GM21381 (cell line): ENCODE measurements at regions not wholly inside any gene's neighbourhood (a gene's known extent, or its start where the extent isn't known, plus 50 kb on each side); places are given as distances from the start of the nearest gene placed in this dataset.
"Not testable (repeated sequence)": the region's sequence is repeated elsewhere in the genome, so short reads cannot be mapped to it uniquely, and the experiment has no call there.

Source experiments
- ATAC-seq: cut with Tn5 transposase; IDR thresholded peaks from one replicate; pipeline ENCODE4 v1.9.1; 2021; ENCODE audit warnings: mild to moderate bottlenecking, moderate library complexity; ENCODE audit not compliant: unreplicated experiment

DNA sequence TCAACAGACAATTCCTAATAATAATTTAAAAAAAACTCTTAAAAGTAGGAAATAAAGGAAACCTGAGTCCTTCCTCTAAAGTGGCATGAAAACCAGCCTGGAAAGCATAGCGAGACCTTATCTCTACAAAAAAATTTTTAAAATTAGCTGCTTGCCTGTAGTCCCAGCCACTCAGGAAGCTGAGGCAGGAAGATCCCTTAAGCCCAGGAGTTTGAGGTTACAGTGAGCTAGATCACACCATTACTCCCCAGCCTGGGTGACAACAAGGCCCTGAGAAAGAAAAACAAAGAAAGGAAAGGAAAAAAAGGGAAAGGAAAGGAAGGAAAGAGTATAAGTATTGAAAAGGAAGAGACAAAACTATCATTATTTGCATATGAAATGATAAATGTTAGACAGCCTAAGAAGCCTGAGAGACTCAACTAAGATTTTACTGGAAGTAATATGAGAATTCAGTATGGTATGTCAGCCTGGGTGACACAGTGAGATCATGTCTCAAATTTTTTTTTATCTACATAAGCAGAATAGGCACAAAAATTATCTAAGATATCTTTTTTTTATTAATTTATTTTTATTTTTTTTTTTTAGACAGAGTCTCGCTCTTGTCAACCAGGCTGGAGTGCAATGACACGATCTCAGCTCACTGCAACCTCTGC is 113.0 kb downstream of the GOSR1 start:
- ATAC-seq = no peak

DNA sequence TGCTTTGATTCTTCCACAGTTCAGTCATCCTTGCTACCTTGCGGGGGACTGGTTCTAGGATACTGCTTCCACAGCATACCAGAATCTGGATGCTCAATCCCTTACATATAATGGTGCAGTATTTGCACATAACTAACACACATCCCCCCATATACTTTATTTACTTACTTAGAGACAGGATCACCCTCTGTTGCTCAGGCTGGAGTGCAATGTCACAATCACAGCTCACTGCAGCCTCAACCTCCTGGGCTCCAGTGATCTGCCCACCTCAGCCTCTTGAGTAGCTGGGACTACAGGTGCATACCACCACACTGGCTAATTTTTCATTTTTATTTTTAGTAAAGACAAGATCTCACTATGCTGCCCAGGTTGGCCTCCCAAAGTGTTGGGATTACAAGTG is 112.2 kb downstream of the GOSR1 start:
- no peak for ATAC-seq

GRCh38 chr17:30588798-30589247 is 111.6 kb downstream of the GOSR1 start:
- ATAC-seq = no peak

DNA sequence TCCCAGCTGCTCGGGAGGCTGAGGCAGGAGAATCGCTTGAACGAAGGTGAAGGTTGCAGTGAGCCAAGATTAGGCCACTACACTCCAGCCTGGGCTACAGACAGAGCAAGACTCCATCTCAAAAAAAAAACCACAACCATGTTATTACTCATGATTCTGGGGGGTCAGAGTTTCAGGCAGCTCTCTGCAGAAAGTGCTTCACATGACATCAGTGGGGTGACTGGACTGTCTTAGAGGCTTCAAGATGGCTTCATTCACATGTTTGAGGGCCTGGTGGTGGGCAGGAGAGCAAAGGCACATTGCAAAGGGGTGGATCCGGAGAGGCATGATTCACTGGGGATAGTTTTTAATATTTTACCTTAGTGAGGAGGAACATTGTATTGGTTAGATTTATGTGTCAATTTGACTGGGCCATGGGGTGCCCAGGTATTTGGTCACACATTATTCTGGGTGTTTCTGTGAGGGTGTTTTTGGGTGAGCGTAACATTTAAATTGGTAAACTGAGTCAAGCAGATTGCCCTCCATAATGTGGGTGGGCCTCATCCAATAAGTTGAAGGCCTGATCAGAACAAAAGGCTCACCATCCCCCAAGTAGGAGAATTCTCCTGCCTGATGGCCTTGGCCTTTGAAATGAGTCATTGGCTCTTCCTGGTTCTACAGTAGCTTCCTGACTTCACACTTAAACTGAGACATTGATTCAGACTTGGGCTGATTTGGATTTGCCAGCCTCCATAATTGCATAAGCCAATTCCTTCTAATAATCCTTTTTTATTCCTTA is 109.8 kb downstream of the GOSR1 start:
- no peak for ATAC-seq

DNA sequence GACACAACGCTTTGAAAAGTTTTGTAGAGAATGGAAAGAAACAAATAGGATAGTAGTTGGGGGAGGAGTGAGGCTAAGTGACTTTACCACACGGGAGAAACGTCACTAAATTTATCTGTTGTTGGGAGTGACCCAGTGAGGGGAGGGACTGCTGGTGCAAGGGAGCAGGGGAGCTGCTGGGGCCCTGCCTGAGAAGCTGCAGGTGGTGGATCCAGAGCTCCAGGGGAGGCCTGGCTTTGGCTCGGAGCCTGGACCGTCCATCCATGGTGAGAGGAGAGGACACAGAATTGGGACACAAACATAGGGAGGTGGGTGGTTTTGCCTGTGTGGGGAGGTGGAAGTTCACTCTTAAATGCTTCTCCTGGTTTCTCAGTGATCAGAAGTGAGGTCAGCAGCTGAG is 107.6 kb downstream of the GOSR1 start:
- ATAC-seq = no peak

DNA sequence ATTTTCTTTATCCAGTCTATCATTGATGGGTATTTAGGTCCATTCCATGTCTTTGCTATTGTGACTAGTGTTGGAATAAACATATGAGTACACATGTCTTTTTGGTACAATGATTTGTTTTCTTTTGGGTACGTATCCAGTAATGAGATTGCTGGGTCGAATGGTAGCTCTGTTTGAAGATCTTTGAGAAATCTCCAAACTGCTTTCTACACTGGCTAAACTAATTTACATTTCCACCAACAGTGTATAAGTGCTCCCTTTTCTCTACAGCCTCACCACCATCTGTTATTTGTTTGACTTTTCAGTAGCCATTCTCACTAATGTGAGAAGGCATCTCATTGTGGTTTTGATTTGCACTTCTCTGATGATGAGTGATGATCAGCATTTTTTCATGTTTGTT is 103.7 kb downstream of the GOSR1 start:
- no peak for ATAC-seq

DNA sequence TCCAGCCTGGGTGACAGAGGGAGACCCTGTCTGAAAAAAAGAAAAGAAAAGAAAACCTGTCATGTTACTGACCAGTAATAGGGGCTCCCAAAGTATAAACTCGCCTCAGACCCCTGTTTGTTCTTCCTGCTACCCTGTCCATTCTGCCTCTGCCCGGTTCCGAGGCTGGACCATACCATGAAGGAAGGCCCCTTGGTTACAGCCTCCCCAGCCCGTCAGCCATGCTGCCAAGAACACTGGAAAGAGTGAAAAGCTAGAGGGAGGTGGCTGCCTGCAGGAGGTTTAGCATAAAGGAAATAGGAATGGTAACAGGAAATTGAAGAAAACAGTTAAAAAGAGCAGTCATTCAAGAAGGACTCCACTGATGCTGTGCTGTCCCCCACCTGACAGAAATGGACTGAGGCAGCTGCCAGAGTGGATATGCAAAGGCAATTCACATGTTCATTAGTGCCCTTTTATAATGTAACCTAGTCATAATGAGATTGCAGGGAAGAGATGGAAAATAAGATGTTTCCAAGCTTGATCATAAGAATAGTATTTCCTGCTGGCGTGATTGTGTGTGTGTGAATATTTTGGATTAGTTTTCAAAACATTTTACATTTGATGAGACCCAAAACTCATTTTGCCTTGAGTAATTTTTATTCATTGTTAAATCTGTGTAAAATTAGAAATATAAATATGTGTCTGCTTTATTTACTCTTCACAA is 102.6 kb downstream of the GOSR1 start:
- ATAC-seq = no peak

DNA sequence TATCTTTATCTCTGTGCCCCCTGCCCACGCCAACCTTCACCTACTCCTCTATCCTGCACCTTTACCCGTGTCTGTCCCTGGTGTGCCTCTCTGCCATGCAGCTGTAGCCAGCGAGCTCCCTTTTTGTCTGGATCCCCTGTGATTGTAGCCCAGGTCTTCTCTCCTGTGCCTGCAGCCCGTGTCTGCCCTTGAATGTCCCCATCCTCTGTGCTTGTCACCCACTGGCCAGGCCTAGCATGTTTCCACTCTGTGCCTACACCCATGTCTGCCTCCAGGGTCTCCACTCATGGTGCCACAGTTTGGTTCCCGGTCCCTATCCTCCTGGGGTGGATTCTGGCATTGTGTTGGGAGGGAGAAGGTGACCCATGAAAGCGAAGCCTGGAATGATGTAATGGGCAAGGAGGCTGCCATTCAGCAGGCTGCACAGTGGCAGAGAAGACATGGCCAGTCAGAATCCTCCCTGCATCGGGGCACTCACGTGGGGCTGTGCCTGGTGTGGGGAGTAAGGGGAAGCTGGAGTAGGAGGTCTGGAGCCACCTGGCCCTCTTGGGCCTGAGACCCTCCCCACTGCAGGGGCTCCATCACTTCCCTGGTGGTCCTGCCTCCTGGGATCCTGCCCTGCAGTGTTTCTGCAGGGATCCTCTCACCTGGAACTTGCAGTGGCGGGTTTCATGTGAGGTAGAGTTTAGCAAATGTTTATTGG is 101.0 kb downstream of the GOSR1 start:
- ATAC-seq = not testable (repeated sequence)
